Stimulated activated CD4-positive, alpha-beta T cell treated with anti-CD3 and anti-CD28 coated beads, Interleukin-2, amount 100 ng/mL, for 24 hours (primary cell): ENCODE measurements at regions not wholly inside any gene's neighbourhood (a gene's known extent, or its start where the extent isn't known, plus 50 kb on each side); places are given as distances from the start of the nearest gene placed in this dataset.
"Not testable (repeated sequence)": the region's sequence is repeated elsewhere in the genome, so short reads cannot be mapped to it uniquely, and the experiment has no call there.

Experiments used
- DNase-seq, 2 donors: peaks; one replicate each; pipeline ENCODE4 v3.0.0-alpha.2; 2020

- not testable (repeated sequence) for DNase-seq
Observed at GRCh38 chr6:5836597-5836996, 170.1 kb downstream of the NRN1 start.

- DNase-seq, result no peak
Observed at GRCh38 chr6:5833120-5833519, 173.6 kb downstream of the NRN1 start.

GRCh38 chr6:5832668-5833067 is 174.1 kb downstream of the NRN1 start:
- no peak for DNase-seq

- peak; percentile 27 to 33 for DNase-seq
Observed at GRCh38 chr6:5831219-5831862, 175.4 kb downstream of the NRN1 start.

DNA sequence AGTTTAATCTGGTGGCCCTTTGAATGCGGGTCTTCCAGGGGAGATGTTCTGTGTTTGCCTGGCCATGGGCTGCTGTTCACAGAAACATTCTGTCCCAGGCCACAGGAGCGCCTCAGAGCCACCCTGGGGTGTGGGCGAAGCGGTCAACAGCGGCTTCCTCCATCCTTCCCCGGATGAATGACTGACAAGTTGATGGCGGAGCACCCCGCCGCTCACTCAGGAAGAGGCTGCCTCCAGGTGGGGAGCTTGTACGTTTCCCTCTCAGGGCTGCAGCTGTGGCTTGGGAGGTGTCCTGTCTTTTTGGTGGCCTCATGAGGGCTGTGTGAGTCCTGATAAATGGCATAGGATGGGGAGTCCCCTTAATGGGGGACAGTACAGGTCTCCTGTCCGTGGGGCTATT is 178.4 kb downstream of the NRN1 start:
- DNase-seq, result no peak

DNA sequence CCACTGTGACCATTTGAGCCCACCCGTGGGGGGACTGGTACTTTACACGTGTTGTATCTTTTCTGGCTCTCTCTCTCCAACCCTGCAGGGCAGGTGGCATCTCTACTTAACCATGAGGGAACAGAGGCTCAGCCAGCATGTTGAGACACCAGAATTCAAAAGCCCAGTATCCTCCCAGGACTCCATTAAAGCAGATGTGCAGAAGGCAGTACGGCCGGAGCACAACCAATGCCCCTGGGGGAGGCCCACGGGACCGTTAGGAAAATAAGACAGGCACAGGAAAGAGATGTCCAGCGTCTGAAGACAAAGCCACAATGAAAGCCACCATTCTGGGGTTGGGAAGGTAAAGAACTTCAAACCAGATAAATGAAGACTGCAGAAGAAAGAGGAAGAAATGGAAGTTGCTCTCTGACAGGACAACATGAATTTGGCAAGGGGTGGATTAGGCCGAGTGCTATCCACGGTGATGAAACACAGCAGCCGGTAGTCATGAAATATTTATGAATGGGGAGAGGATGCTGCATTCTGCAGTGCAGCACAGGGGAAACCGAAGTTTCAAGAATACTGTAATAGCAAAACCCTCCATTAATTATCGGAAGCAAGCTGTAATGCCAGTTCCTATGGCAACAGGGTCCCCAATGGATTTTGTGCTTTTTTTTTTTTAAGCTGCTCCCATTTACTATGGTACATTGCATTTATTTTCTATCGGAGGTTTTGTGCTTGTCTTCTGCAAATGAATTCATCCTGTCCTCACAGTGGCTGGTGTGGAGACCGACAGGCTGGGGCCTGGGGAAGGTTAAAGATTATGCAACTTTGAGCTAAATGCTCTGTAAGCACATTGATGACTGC is 179.4 kb downstream of the NRN1 start:
- DNase-seq, result no peak

DNA sequence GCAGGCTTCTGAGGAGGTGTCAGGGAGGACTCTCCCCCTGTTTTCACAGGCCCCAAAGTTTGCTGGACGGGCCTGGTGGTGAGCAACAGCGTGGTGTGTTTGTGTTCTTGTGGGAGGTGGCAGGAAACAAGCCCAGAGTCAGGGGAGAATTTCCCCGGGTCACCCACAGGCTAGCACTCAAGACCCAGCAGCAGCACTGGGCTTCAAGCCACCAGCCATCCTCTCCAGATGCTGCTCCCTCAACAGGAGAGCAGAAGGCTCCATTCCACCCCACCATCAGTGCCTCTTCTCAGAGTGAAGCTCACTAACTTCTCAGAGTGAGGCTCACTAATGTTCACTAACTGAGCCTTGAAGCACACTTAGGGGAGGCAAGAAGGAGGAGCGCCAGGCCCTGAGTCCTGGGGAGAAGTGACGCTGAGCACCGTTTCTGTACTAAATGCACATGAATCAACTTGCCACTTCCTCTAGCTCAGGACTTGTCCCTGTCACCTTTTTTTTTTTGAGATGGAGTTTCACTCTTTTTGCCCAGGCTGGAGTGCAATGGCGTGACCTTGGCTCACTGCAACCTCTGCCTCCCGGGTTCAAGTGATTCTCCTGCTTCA is 182.2 kb downstream of the NRN1 start:
- DNase-seq, result not testable (repeated sequence)
